Occipital lobe (tissue), 1 donor: ENCODE measurements at regions not wholly inside any gene's neighbourhood (a gene's known extent, or its start where the extent isn't known, plus 50 kb on each side); places are given as distances from the start of the nearest gene placed in this dataset.

Experiments used
- DNase-seq: peaks from one replicate; lab custom pipeline; 2025; lab: John Stamatoyannopoulos, UW

DNA sequence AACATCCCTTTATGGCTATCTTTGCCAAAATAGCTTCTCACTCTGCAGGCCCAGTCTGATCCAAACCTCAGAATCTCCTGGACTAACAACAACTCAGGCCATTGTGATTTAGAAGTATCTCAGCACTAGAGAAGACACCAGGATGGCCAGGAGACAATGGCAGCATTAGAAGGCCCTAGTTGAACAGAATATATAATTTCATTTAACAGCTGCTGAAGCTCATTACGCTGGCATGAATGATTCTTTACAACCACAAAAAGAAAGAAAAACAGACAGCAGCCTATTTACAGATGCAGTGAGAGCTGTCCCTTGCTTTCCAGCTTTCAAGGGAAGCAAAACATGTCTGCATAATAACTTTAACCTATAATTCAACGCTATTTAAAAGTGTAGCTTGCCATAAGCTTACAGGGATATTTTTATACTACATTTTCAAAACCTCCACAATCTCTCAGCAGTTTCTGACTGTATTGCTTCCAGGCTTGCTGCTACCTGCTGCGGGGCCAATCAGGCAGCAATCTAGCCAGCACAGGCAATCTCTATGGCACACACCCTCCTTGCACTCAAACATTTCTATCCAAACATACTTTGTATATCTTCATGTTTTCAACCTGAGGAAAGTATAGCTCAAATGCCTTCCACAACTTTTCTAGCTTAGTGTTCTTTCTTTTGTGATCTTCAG is 107.3 kb downstream of the OGFRL1 start:
- no peak for DNase-seq

DNA sequence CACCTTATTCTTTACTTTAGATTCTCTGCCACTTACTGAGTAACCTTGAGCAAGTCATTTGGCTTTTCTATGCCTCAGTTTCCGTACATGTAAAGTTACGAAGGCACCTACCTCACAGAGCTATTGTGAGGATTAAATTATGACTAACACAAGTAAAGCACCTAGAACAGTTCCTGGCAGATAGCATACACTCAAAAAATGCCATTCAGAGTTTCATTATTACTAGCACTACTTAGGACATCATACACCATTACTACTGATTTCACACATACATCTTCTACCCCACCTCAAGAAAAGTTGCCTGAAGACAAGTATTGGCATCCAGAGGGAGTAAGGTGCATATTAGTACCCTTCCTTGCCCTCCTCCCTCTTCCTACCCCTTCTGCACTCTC is 107.8 kb downstream of the OGFRL1 start:
- no peak for DNase-seq

DNA sequence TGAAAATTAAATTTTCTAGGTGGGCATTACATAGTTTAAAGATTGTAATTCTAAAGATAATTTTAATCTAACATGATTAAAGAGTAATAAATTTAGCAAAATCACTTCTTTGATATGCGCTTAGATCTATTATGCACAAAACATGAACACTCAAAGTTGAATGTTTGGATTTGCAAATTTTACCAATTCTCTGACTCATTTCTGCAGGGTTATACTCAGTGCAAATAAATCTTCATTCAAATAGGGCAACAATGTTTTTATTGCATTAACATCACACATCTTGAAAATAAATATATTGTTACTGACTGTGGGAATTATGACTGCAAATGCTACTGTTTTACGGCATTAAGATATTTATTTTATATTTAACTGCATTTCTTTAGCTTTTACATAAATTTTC is 110.7 kb downstream of the OGFRL1 start:
- DNase-seq, result no peak

DNA sequence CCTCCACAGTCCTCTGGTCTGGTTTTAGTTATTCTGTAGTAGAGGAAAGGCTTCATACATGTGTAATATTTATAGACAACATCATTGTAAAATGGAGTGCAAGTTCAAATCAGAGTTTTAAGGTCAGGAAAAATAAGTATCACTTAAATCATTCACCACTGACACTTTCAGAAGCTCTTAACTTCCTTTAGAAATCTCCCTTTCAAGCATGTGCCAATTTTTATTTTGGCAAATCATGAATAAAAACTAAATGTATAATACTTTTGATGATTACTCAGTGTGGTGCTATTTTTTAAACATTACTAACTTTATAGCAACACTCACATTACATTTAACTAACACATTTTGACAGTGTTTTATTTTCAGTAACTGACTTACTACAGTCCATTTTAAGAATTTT is 112.2 kb downstream of the OGFRL1 start:
- no peak for DNase-seq

DNA sequence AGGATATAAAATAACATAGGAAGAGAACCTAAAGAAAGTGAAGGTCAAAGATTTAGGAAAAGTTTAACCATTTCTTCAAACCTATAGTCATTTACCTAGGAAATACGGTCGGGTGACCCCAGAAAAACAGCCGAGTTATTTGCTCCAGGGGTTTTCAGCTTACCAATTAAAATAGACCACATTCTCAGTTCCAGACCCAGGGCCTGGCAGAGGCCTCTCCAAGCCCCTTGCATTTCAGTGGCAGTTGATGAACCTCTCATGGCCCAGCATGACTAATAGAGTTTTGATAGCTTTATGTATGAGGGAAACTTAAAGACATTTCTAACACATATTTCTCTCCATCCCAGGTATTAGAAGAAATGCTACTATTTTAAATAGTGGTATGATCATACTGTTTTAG is 113.5 kb downstream of the OGFRL1 start:
- DNase-seq, result no peak

DNA sequence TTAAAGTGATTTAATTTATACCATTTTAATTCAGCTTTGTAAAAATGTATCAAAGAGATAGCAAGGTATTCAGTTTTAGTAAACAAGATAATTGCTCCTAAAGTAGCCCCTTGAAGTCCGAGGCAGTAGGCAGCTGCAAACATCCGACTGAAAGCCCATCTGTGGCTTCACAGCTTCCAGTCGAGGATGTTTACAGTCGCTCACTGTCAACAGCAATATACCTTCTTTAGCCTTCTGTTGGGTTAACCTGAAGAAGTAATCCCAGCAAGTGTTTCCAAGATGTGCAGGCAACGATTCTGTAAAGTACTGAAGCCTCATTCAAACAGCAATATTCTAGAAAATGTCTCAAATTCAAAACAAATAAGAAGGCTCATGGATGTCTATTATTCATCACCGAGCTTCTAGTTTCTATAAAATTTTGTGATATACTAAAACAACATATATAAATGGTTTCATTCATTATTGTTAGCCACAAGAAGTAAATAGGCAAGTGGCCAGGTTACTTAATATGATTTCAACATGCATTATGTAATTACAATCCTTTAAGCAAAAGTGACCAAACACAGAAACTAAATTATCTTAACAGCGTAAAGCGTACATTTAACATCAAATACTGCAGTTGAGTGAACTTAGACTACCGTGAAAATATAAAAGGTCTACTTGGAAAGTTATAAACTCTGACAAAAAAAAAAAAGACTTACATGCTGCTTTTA is 115.0 kb downstream of the OGFRL1 start:
- no peak for DNase-seq

DNA sequence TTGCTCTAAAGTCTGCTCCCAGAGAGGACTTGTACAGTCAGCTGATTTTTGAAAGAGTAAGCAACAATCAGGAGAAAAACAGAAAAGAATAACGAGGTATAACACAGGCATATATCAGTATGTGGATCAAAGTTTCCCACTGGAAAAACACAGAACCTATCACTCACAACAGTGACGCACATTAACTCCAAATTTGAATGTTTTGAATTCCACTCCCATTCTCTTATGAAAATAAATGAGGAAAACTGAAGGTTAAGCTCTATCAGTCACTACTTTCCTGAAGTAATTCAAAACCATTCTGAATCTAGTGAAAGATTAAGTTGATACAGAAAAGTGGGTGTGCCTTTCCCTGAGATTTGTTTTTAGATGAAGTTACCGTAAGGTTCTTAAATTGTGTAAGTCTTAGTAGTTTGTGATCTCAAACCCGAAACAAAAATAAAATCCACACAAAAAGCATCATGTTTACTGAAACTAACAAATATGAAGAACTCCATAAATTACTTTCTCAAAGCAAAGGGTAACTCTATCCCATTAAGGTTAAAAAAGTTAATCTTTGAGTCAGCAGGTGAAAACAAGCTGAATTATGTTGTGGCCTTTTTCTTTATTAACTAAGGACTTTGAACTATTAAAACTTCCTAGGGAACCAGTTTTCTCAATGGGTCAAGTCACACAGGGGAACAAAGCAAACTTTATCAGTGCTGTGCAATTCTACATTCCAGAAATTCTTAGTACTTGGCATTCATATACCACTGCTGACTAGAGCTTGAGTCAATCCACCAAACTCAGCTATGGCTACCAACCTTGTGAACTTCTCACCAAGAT is 115.7 kb downstream of the OGFRL1 start:
- DNase-seq, result no peak

DNA sequence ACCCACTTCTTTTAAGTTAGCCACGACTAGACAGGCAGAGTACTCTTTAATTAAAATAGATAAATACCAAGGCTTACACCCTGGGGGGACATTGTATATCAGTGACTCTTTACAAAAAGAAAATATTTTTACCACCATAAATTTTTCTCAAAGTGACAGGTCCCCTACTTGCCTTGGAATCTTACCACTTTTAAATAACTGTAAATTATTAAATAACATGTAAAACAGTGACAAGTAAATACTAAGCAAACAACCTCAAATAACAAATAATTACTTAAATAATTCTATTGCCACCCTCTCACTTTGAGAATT is 116.3 kb downstream of the OGFRL1 start:
- DNase-seq, result no peak

DNA sequence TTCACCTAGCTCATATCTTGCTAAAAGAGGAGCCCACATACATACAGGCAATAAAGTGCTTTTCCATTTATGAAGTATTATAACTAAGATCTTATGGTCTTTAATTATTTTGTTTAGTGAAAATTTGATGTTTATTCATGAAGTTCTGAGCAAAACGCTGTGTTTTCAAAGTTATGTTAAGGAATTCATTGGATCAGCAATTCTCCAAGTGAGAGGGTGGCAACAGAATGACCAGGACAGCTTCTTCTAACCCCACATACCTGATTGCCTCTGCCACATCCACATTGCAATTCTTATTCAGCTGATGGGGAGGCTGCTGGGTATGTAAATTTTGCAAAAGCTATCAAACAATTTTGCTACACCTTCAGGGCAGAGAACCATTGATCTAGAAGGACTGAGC is 116.8 kb downstream of the OGFRL1 start:
- DNase-seq, result no peak

DNA sequence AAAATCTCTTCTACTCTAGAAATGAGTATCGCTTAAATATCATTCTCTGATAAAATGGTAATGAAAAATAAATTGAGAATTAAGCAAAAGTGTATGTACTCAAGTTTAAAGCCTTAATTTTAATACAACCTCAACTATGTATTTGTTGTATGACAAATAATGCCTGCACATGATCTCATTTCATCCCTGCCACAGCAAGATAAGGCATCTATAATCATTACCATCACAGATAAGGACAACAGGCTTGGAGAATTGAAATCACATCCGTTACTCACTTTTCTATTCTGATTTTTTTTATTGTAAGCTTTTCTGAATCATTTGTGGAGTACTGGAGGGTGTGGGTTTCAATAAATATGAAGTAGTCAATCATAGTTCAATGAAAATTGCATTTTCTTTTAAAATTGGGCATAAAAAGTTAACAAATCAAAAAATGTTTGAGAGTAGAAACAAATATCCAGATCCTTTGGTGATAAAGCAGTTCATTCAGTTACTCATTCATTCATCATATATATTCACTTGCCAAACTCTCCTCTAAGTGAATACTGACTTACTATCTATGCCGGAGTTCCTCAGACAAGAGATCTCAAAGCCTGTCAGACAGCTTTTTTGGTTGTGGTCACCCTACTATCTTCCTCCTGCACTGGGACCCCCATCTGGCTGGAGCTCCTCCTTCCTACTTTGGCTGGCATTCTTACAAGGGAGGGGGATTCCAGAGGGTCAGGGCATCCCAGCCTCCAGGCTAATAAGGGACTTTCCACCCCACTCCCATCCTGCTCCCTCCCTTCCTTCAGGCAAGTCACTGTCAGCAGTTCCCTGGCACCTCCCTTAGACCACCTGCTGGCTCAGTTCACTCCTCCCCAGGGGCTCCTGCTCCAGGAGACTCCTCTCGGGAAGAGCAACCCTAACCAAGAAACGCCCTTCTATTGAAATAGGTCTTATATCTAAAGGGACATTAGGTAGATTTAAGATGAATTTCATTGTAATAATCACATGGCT is 118.6 kb downstream of the OGFRL1 start:
- DNase-seq, result no peak

DNA sequence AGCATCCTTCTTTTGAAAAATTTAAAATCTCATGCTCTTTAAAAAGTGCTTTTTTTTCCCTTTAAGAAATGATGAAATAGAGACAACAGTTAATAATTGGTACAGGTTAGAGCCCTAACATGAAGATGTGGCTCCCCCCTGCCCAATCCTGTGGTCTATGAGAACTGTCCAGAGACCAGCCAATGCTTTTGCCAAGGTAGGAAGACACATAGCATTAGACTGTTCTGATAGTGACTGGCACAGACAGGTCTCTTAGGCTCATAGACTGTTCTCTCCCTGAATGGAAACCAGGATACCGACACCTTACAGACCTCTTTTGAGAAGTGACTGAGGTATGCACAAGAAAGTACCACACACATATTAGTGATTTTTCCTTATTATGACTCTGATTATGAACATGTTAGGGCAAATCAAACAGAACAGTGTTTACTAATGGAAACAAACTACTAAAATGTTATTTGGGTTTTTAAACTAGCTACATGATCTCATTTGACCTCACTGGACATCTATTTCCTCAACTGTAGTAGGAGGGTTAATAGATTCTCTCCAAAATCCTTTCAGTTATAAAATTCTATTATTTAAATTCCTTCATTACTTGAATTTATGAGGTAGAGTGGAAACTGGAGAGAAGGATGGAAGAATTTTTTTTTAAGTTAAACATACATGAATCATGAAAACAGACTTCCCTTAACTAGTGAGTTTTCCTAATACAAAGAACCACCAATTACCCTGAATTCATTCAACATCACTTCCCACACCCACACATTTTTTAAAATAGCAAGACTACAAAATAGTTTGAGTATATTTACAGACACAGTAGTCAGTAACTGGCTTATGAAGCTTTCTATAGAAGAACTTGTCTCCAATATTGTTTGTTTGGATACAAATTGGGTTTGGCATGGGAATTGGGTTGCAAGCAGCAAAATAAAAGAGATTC is 120.4 kb downstream of the OGFRL1 start:
- no peak for DNase-seq

DNA sequence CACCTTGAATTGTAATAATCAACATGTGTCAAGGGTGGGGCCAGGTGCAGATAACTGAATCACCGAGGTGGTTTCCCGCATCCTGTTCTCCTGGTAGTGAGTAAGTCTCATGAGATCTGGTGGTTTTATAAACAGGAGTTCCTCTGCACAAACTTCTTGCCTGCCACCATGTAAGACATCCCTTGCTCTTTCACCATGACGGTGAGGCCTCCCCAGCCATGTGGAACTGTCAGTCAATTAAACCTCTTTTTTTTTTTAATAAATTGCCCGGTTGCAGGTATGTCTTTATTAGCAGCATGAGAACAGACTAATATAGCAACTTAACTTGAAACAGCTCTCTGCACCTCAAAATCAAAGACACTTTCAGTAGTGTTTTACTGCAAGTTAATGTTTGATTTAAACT is 121.6 kb downstream of the OGFRL1 start:
- no peak for DNase-seq

DNA sequence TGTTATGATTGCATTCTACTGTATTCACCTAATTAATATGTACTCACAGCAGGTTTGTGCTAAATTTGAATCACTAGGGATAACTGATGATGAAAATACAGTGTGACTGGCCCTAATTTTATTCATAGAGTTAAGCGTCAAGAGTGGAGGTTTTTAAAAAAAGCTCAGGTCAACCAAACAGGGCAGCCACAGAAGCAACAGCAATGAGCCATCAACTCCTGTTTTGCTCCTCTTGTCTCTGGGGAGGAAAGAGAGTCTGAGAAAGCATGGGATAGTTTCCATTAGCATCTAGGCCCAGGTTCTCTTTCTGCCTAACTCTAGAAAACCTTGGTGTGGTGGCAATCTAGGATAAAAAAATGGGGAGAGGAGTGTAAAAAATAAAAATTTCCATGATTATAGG is 122.1 kb downstream of the OGFRL1 start:
- DNase-seq, result no peak

DNA sequence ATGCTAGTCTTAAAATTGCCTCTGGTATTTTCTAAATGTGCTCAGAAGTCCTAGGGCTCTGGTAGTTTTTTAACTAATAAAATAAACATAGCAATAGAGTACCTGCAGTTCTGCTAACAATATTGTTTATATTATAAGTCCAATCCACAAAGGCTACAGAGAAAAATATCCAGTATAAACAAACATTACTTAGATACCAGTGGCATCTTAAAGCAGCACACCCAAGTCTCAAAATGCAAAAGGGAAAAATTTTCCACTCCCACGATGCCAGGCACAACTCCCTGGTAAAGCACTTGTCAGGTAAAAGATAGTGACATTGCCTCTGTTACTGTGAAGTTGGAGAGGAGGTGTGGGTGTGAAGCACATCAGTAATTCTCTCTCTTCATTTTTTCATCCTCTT is 123.3 kb downstream of the OGFRL1 start:
- no peak for DNase-seq

DNA sequence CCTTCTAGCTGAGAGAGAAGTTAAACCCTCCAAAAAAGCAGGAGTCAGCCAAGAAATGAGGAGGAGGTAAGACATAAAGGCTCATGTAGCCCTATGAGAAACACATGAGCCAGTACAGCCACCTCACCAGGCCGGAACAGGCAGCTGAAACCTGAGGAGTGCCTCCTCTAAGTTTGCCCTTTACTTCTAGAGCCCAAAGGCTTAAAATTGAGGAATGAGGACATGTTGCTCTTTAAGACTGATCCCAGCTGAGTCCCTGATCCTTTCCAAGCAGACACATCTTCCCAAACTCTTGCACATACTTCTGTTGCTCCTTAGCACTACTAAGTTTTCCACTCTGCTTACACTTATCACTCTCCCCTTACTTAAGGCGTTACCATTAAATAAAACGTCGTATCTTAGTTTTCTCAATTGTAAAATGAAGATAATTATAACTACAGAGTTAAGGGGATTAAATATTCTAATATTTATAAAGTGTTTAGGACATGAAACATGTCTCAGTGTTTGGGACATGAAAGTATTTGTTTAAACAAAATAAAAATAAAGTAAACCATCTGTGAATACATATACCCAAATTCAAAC is 124.0 kb downstream of the OGFRL1 start:
- DNase-seq, result no peak

DNA sequence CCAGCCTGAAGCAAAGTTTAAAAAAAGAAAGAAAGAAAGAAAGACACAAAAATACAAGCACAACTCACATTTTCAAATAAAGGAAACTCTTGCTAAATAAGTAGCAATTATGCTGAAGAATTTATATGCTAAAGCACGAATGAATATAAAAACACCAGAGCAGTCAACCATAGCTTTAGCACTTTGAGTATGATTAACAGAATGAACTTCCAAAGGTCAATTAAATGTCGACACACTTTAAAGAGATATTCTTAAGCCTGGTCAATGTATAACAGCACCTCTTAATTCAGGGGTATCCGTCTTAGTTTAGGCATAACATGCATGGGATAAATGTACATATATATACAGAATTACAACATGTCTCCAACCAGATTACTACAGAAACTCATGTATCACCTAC is 125.9 kb downstream of the OGFRL1 start:
- no peak for DNase-seq

DNA sequence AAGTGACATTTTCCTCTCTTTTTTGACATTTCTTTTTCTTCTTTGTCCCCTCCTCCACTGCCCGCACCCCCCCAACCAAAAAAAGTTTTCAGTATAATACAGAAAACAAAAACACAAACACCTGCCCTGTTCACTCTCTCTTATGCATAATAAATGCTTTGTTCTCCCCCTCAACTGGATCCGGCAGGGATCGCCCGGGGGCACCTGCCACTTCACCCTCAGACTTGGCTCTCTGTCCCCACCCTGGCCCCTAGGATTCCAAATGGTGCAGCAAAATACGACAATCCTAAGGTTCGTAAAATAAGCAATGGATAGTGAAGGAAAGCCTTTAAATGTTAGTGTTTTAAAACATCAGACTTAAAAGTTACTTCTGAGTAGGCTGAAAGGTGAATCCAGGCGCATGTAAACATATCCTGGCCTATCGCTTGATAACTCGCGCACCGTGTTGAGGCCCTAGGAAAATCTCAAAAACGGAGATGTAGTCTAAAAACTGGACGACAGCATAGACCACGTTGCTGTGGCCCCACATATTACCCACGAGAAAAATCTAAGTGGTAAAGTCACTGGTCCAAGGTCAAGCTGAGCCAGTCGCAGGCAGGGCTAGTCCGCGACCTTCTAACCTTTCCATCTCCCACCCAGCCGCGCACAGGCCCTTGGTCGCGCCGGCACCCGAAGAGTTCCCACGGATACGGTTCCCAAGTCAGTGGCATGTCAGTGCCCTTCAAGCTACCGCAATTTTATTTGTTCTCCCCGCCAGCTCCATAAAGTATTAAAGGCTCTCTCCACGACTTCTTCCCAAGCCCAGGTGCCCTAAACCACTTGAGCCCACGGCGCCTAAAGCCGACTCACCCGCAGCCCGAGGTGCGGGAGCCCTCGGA is 130.8 kb downstream of the OGFRL1 start:
- DNase-seq, result no peak

DNA sequence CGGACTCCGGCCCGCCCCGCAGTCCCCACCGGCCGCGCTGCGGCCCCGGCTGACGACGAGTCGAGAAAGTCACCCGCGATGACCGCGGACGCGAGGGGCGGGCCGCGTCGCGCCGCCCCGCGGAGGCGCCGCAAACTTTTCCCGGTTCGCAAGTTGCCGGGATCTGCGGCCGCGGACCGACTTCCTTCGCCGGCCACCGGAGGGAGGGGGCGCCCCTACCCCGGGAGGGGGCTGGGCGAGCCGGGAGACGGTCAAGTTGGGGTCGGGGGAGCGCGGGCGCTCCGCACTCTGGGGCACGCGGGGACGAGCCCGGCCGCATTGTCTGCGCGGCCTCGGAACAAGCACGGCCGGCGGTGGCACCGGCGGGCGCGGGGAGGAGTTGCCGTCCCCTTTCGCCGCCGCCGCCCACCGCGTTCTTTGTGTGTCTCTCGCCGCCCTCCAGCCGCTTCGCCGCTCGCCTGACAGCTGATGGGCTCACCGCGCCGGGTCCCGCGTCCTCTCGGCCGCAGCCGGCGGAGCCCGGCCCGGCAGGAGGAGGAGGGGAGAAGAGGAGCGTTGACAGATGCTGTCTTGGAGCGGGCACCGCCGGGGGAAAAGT is 131.6 kb downstream of the OGFRL1 start:
- no peak for DNase-seq
